Panc1 (cell line): ENCODE measurements at regions not wholly inside any gene's neighbourhood (a gene's known extent, or its start where the extent isn't known, plus 50 kb on each side); places are given as distances from the start of the nearest gene placed in this dataset.

Experiments used
- CTCF ChIP-seq: fragments of 450-650 bp; IDR thresholded peaks from 2 replicates; pipeline ENCODE4 v1.5.1; 2017; ENCODE audit warnings: mild to moderate bottlenecking
- POLR2AphosphoS5 ChIP-seq: IDR thresholded peaks from 2 replicates; pipeline ENCODE4 v1.6.1; 2012; ENCODE audit warnings: mild to moderate bottlenecking, low read depth, low read length, moderate library complexity
- TCF7L2 ChIP-seq: IDR thresholded peaks from 2 replicates; pipeline ENCODE4 v1.6.1; 2011; ENCODE audit warnings: mild to moderate bottlenecking, low read depth, low read length, inconsistent platforms
- TF ChIP-seq, protein P1 (sequence below), 2 experiments: IDR thresholded peaks; 2 replicates each; pipeline ENCODE4 v1.6.1; 2011 to 2012; ENCODE audit warnings: low read depth in 2 of 2, control low read depth in 1 of 2, low read length in 1 of 2, mild to moderate bottlenecking in 1 of 2, moderate library complexity in 1 of 2; ENCODE audit not compliant: insufficient read depth in 1 of 2

GRCh38 chr12:85663631-85664030, 172.6 kb downstream of the RASSF9 start:
- TF ChIP-seq CTCF (no peak), TCF7L2 (no peak), POLR2AphosphoS5 (no peak)
- TF ChIP-seq, protein P1, sequence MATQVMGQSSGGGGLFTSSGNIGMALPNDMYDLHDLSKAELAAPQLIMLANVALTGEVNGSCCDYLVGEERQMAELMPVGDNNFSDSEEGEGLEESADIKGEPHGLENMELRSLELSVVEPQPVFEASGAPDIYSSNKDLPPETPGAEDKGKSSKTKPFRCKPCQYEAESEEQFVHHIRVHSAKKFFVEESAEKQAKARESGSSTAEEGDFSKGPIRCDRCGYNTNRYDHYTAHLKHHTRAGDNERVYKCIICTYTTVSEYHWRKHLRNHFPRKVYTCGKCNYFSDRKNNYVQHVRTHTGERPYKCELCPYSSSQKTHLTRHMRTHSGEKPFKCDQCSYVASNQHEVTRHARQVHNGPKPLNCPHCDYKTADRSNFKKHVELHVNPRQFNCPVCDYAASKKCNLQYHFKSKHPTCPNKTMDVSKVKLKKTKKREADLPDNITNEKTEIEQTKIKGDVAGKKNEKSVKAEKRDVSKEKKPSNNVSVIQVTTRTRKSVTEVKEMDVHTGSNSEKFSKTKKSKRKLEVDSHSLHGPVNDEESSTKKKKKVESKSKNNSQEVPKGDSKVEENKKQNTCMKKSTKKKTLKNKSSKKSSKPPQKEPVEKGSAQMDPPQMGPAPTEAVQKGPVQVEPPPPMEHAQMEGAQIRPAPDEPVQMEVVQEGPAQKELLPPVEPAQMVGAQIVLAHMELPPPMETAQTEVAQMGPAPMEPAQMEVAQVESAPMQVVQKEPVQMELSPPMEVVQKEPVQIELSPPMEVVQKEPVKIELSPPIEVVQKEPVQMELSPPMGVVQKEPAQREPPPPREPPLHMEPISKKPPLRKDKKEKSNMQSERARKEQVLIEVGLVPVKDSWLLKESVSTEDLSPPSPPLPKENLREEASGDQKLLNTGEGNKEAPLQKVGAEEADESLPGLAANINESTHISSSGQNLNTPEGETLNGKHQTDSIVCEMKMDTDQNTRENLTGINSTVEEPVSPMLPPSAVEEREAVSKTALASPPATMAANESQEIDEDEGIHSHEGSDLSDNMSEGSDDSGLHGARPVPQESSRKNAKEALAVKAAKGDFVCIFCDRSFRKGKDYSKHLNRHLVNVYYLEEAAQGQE (IDR thresholded peaks at IDR 0.05; ENCODE audit: insufficient read depth in 1 of 2, low read depth in 2 of 2, low read length in 1 of 2): no peak
